NB4 (cell line): ENCODE measurements at regions not wholly inside any gene's neighbourhood (a gene's known extent, or its start where the extent isn't known, plus 50 kb on each side); places are given as distances from the start of the nearest gene placed in this dataset.

Experiments
- DNase-seq: peaks from one replicate; pipeline ENCODE4 v3.0.0; 2010; ENCODE audit warnings: low read depth
- H3K4me3 ChIP-seq: one replicate; pipeline ENCODE4 v1.5.1; 2011; ENCODE audit warnings: mild to moderate bottlenecking, low read depth, low read length, moderate library complexity
- CTCF ChIP-seq: IDR thresholded peaks from one replicate; pipeline ENCODE4 v1.5.1; 2012; ENCODE audit warnings: low read depth, low read length
- MAX ChIP-seq: IDR thresholded peaks from 2 replicates; pipeline ENCODE4 v1.6.1; 2011; ENCODE audit warnings: low read depth, low read length
- MYC ChIP-seq: IDR thresholded peaks from 2 replicates; pipeline ENCODE4 v1.6.1; 2011; ENCODE audit warnings: low read depth, low read length
- POLR2A ChIP-seq: IDR thresholded peaks from 2 replicates; pipeline ENCODE4 v1.6.1; 2011; ENCODE audit warnings: mild to moderate bottlenecking; ENCODE audit not compliant: insufficient read length; ENCODE audit errors: extremely low read depth

DNA sequence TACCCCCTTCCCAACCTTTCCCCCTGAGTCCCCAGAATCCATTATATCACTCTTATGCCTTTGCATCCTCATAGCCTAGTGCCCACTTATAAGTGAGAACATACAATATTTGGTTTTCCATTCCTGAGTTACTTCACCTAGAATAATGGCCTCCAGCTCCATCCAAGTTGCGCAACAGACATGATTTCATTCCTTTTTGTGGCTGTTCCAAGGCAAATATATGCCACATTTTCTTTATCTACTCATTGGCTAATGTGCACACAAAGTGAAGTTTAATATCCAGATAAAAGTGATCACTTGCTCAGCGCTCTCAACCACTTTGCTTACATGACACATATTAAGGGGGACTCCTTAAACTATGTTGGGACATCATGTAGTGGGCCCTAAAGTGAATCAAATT, 72.4 kb upstream of the TIAM1 start:
- no peak for TF ChIP-seq MAX
- no peak for TF ChIP-seq POLR2A
- TF ChIP-seq CTCF: no peak
- no peak for TF ChIP-seq MYC
- H3K4me3 ChIP-seq: no peak overlapping the region
- DNase-seq: no peak

- no peak overlapping the region for H3K4me3 ChIP-seq
- TF ChIP-seq MYC (no peak), POLR2A (no peak), CTCF (no peak), MAX (no peak)
- no peak for DNase-seq
These were observed 70.4 kb upstream of the TIAM1 start for GRCh38 chr21:31414263-31415000.

GRCh38 chr21:31413698-31414097, 69.6 kb upstream of the TIAM1 start:
- no peak for DNase-seq
- TF ChIP-seq MYC (no peak), POLR2A (no peak), CTCF (no peak), MAX (no peak)
- no peak overlapping the region for H3K4me3 ChIP-seq

GRCh38 chr21:31410499-31411131, 66.6 kb upstream of the TIAM1 start:
- TF ChIP-seq MAX: no peak
- TF ChIP-seq POLR2A: no peak
- no peak for TF ChIP-seq MYC
- no peak for TF ChIP-seq CTCF
- no peak for DNase-seq
- H3K4me3 ChIP-seq: no peak overlapping the region

GRCh38 chr21:31409831-31410487, 65.9 kb upstream of the TIAM1 start:
- no peak for DNase-seq
- H3K4me3 ChIP-seq: no peak overlapping the region
- TF ChIP-seq MYC: no peak
- TF ChIP-seq POLR2A: no peak
- no peak for TF ChIP-seq CTCF
- TF ChIP-seq MAX: no peak
